A673 (cell line): ENCODE measurements at regions not wholly inside any gene's neighbourhood (a gene's known extent, or its start where the extent isn't known, plus 50 kb on each side); places are given as distances from the start of the nearest gene placed in this dataset.
"Not testable (repeated sequence)": the region's sequence is repeated elsewhere in the genome, so short reads cannot be mapped to it uniquely, and the experiment has no call there.

Experiments
- EZH2 ChIP-seq: fragments of 200-600 bp; sonication (generic); IDR thresholded peaks from 2 replicates; pipeline ENCODE4 v1.6.1; 2017; ENCODE audit warnings: borderline replicate concordance, low read depth, mild to moderate bottlenecking, mixed read lengths, antibody characterized with exemption, low read length; ENCODE audit not compliant: poor library complexity, severe bottlenecking
- TF ChIP-seq, protein P1 (sequence below): fragments of 300-800, 200-600 bp; sonication (generic); conservative IDR thresholded peaks from 2 replicates; pipeline ENCODE4 v1.5.1; 2017; ENCODE audit warnings: low read depth, mild to moderate bottlenecking, antibody characterized with exemption, low read length, moderate library complexity, mixed read lengths

DNA sequence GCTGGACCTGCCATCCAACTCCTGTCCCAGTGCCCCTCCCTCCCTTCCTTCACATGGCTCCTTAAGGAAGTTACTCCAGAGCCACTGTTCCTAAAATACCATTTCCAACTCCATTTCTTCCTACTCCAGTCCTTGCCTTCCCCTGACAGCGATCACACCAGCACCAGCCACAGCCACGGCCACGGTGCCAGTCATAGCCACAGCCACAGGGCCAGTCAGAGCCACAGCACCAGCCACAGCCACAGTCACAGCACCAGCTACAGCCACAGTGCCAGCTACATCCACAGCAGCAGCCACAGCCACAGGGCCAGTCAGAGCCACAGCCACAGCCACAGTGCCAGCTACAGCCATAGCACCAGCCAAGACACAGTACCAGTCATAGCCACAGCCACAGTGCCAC is 110.7 kb upstream of the IRX2 start:
- TF ChIP-seq, protein P1, sequence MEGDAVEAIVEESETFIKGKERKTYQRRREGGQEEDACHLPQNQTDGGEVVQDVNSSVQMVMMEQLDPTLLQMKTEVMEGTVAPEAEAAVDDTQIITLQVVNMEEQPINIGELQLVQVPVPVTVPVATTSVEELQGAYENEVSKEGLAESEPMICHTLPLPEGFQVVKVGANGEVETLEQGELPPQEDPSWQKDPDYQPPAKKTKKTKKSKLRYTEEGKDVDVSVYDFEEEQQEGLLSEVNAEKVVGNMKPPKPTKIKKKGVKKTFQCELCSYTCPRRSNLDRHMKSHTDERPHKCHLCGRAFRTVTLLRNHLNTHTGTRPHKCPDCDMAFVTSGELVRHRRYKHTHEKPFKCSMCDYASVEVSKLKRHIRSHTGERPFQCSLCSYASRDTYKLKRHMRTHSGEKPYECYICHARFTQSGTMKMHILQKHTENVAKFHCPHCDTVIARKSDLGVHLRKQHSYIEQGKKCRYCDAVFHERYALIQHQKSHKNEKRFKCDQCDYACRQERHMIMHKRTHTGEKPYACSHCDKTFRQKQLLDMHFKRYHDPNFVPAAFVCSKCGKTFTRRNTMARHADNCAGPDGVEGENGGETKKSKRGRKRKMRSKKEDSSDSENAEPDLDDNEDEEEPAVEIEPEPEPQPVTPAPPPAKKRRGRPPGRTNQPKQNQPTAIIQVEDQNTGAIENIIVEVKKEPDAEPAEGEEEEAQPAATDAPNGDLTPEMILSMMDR = not testable (repeated sequence)
- not testable (repeated sequence) for TF ChIP-seq EZH2
